Lung (tissue), 11 donors: ENCODE measurements at regions not wholly inside any gene's neighbourhood (a gene's known extent, or its start where the extent isn't known, plus 50 kb on each side); places are given as distances from the start of the nearest gene placed in this dataset.

Experiments
- ATAC-seq: fragments of 200-7000 bp; cut with Tn5 transposase; one replicate; pipeline ENCODE4 v1.9.1; 2020; ENCODE audit warnings: moderate number of reproducible peaks; ENCODE audit not compliant: insufficient read depth, low FRiP score
- DNase-seq, 3 donors: peaks; one replicate each; pipeline ENCODE4 v3.0.0-alpha.2; 2013 to 2017
- H3K27ac ChIP-seq, 2 donors: one replicate each; pipeline ENCODE4 v1.5.1; 2013; ENCODE audit warnings: mild to moderate bottlenecking in 2 of 2, moderate library complexity in 2 of 2, control low read depth in 1 of 2, inconsistent platforms in 1 of 2, low read depth in 1 of 2, low read length in 1 of 2
- H3K27me3 ChIP-seq, 3 donors: one replicate each; pipeline ENCODE4 v1.5.1; 2013; ENCODE audit warnings: low read length in 2 of 3; ENCODE audit not compliant: control insufficient read depth in 3 of 3, insufficient read depth in 3 of 3
- H3K36me3 ChIP-seq, 4 donors: one replicate each; pipeline ENCODE4 v1.5.1; 2013; ENCODE audit warnings: low read length in 4 of 4, mild to moderate bottlenecking in 1 of 4, moderate library complexity in 1 of 4; ENCODE audit not compliant: control insufficient read depth in 4 of 4, insufficient read depth in 4 of 4
- H3K4me1 ChIP-seq, 5 donors: one replicate each; pipeline ENCODE4 v1.5.1; 2013; ENCODE audit warnings: low read length in 5 of 5, mild to moderate bottlenecking in 2 of 5, moderate library complexity in 1 of 5; ENCODE audit not compliant: control insufficient read depth in 5 of 5, insufficient read depth in 5 of 5
- H3K4me3 ChIP-seq: one replicate; pipeline ENCODE4 v1.5.1; 2013; ENCODE audit warnings: mild to moderate bottlenecking, control low read depth, moderate library complexity
- H3K9ac ChIP-seq, 2 donors: one replicate each; pipeline ENCODE4 v1.5.1; 2013; ENCODE audit warnings: low read length in 2 of 2, control low read depth in 1 of 2; ENCODE audit not compliant: insufficient read depth in 1 of 2
- H3K9me3 ChIP-seq, 4 donors: one replicate each; pipeline ENCODE4 v1.5.1; 2013; ENCODE audit warnings: low read length in 3 of 4, mild to moderate bottlenecking in 1 of 4, moderate library complexity in 1 of 4; ENCODE audit not compliant: control insufficient read depth in 4 of 4, insufficient read depth in 3 of 4
- WGBS, 2 donors: extraction: QIAGEN DNeasy Blood & Tissue Kit; methylation state at CpG; one replicate each; pipeline ENCODE4 v1.1.7; 2013; 5-methylcytosine and 5-hydroxymethylcytosine counted together
- TF ChIP-seq, protein P1 (sequence below): IDR thresholded peaks from 2 replicates; pipeline ENCODE4 v1.5.1; 2012; ENCODE audit warnings: mild to moderate bottlenecking; ENCODE audit errors: control extremely low read depth, extremely low read depth
- donor health status: control.
- donor health status: control.
- donor health status: Bipolar disorder and iron deficiency.
- donor health status: healthy.
- donor health status: DM: yes; HTN: yes; CAD: no.

DNA sequence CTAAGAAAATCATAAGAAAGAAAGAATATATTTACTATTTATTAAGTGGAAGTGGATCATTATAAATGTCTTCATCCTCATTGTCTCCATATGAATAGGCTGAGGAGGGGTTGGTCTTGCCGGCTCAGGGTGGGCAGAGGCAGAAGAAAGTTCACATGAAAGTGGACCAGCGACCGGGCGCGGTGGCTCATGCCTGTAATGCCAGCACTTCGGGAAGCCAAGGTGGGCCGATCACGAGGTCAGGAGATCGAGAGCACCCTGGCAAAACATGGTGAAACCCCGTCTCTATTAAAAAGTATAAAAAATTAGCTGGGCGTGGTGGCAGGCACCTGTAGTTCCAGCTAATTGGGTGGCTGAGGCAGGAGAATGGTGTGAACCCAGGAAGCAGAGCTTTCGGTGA lies 1145.4 kb downstream of the STIM2 start:
- H3K27me3 ChIP-seq, result no peaks in the 10 kb centered on the region
- no peak overlapping the region for H3K4me3 ChIP-seq
- DNase-seq (no peak), ATAC-seq (no peak)
- peaks cover 0 to 4% (median 0%) of the 10 kb centered on the region in 4 donors for H3K9me3 ChIP-seq
- H3K4me1 ChIP-seq, result peaks cover 0 to 3% (median 0%) of the 10 kb centered on the region in 5 donors
- 95 to 97% methylated on average over 12 of the region's 12 CpGs for WGBS, 2 donors
- no peak overlapping the region for H3K9ac ChIP-seq
- TF ChIP-seq, protein P1, sequence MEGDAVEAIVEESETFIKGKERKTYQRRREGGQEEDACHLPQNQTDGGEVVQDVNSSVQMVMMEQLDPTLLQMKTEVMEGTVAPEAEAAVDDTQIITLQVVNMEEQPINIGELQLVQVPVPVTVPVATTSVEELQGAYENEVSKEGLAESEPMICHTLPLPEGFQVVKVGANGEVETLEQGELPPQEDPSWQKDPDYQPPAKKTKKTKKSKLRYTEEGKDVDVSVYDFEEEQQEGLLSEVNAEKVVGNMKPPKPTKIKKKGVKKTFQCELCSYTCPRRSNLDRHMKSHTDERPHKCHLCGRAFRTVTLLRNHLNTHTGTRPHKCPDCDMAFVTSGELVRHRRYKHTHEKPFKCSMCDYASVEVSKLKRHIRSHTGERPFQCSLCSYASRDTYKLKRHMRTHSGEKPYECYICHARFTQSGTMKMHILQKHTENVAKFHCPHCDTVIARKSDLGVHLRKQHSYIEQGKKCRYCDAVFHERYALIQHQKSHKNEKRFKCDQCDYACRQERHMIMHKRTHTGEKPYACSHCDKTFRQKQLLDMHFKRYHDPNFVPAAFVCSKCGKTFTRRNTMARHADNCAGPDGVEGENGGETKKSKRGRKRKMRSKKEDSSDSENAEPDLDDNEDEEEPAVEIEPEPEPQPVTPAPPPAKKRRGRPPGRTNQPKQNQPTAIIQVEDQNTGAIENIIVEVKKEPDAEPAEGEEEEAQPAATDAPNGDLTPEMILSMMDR, result no peak
- no peak overlapping the region for H3K27ac ChIP-seq
- no peaks in the 10 kb centered on the region for H3K36me3 ChIP-seq

DNA sequence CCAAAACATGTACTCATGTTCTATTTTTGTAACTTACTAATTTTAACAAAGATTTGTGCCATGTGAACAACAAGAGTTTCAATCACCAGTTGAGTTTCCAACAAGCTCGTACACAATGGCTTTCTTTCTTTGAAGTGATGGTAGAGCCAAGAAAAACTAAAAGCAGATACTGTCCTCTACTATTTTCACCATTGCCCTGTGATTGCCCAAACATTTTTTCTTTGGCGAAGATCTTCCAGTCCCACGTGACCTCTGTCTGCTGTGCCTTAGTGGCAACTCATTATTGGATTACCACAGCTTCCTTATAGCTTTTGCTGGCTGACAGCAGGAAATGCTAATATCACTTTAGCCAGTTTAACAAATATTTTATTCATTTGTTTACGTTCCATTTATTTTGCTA lies 1147.1 kb downstream of the STIM2 start:
- H3K27ac ChIP-seq, result no peak overlapping the region
- TF ChIP-seq, protein P1, result no peak
- no peaks in the 10 kb centered on the region for H3K9me3 ChIP-seq
- H3K36me3 ChIP-seq, result no peaks in the 10 kb centered on the region
- H3K4me1 ChIP-seq, result peaks cover 0 to 3% (median 0%) of the 10 kb centered on the region in 5 donors
- DNase-seq (peak in 1 of 3 donors; percentile 8), ATAC-seq (no peak)
- H3K4me3 ChIP-seq, result no peak overlapping the region
- WGBS, 2 donors, result 63 to 77% methylated on average over 4 of the region's 4 CpGs
- no peaks in the 10 kb centered on the region for H3K27me3 ChIP-seq
- H3K9ac ChIP-seq, result no peak overlapping the region

DNA sequence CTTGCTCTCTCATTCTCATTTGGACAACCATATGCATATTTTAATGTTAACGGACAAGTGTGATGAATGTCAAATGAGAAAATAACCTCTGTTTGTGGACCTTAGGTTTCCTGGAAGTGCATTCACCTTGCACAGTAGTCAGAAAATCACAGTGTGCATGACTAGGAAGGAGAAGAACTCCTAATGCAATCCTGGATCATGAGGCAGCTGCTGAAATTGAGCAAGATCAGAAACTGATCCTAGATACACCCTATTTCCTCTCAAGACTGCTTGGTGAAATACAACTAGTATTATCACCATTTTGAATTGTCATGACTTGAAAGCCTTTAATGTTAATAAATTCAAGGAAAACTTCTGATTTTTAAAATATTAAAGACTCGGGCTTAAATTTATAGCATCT lies 1148.9 kb downstream of the STIM2 start:
- no peak overlapping the region for H3K27ac ChIP-seq
- peaks cover 0 to 3% (median 0%) of the 10 kb centered on the region in 5 donors for H3K4me1 ChIP-seq
- peaks cover 0 to 4% (median 2%) of the 10 kb centered on the region in 4 donors for H3K9me3 ChIP-seq
- TF ChIP-seq, protein P1, result no peak
- DNase-seq (no peak), ATAC-seq (no peak)
- 77 to 83% methylated on average over 2 of the region's 2 CpGs for WGBS, 2 donors
- no peak overlapping the region for H3K9ac ChIP-seq
- no peak overlapping the region for H3K4me3 ChIP-seq
- no peaks in the 10 kb centered on the region for H3K36me3 ChIP-seq
- H3K27me3 ChIP-seq, result no peaks in the 10 kb centered on the region
